Tibial artery (tissue), 4 donors: ENCODE measurements at regions not wholly inside any gene's neighbourhood (a gene's known extent, or its start where the extent isn't known, plus 50 kb on each side); places are given as distances from the start of the nearest gene placed in this dataset.

ENCODE experiments used
- DNase-seq, 2 donors: peaks; one replicate each; pipeline ENCODE4 v3.0.0-alpha.2; 2019
- H3K27ac ChIP-seq, 2 donors: fragments of 200-600 bp; sonication (generic) in 1 of 2; 1 replicate in 1 of 2; 2 replicates in 1 of 2; pipeline ENCODE4 v1.5.1; 2018 to 2019; ENCODE audit warnings: mild to moderate bottlenecking in 1 of 2
- H3K27me3 ChIP-seq, 2 donors: fragments of 200-600 bp; sonication (generic) in 1 of 2; one replicate each; pipeline versions ENCODE4 v1.5.1 to v1.6.0; 2016 to 2019
- H3K36me3 ChIP-seq, 3 donors: fragments of 200-600 bp; sonication (generic) in 2 of 3; one replicate each; pipeline ENCODE4 v1.5.1; 2016 to 2019; ENCODE audit warnings: mild to moderate bottlenecking in 2 of 3
- H3K4me1 ChIP-seq, 4 donors: fragments of 200-600 bp; sonication (generic) in 2 of 4; 1 replicate in 3 of 4; 2 replicates in 1 of 4; pipeline ENCODE4 v1.5.1; 2016 to 2019
- H3K4me3 ChIP-seq, 2 donors: fragments of 200-600 bp; sonication (generic) in 1 of 2; 1 replicate in 1 of 2; 2 replicates in 1 of 2; pipeline ENCODE4 v1.5.1; 2018 to 2019; ENCODE audit warnings: mild to moderate bottlenecking in 2 of 2
- H3K9me3 ChIP-seq, 3 donors: fragments of 200-600 bp; sonication (generic) in 1 of 3; one replicate each; pipeline ENCODE4 v1.5.1; 2016 to 2019
- CTCF ChIP-seq, 2 experiments: fragments of 200-600 bp in 1 of 2; fragments of 450-650 bp in 1 of 2; IDR thresholded peaks; one replicate each; pipeline ENCODE4 v1.5.1; 2017 to 2019; ENCODE audit warnings: antibody characterized with exemption in 2 of 2, mild to moderate bottlenecking in 1 of 2, moderate library complexity in 1 of 2
- intact Hi-C: fragments of 100-400 bp; cut with DNase I; formaldehyde crosslinking; loops from one replicate; pipeline ENCODE4 v1.15.0; 2023; ENCODE audit warnings: low total_unique reads

- H3K27ac ChIP-seq = no peak overlapping the region
- intact Hi-C loops = no loop called here
- H3K4me1 ChIP-seq = no peaks in the 10 kb centered on the region
- no peaks in the 10 kb centered on the region for H3K36me3 ChIP-seq
- no peak for TF ChIP-seq CTCF (IDR thresholded peaks at IDR 0.05)
- DNase-seq = no peak
- H3K9me3 ChIP-seq = no peaks in the 10 kb centered on the region
- no peaks in the 10 kb centered on the region for H3K27me3 ChIP-seq
- no peak overlapping the region for H3K4me3 ChIP-seq
Observed at GRCh38 chr16:76724181-76724580, 447.0 kb downstream of the CNTNAP4 start.

GRCh38 chr16:76729525-76729924 is 452.3 kb downstream of the CNTNAP4 start:
- no peak for DNase-seq

GRCh38 chr16:76732894-76733293 is 455.7 kb downstream of the CNTNAP4 start:
- TF ChIP-seq CTCF (IDR thresholded peaks at IDR 0.05) = no peak
- no peaks in the 10 kb centered on the region for H3K4me1 ChIP-seq
- H3K36me3 ChIP-seq = no peaks in the 10 kb centered on the region
- intact Hi-C loops = no loop called here
- no peaks in the 10 kb centered on the region for H3K9me3 ChIP-seq
- H3K27me3 ChIP-seq = no peaks in the 10 kb centered on the region
- H3K27ac ChIP-seq = no peak overlapping the region
- no peak overlapping the region for H3K4me3 ChIP-seq
- no peak for DNase-seq

More at GRCh38 chr16:76729525-76729924, 452.3 kb downstream of the CNTNAP4 start:
- intact Hi-C loops = no loop called here
- Histone ChIP-seq H3K9me3 (no peaks in the 10 kb centered on the region), H3K4me3 (no peak overlapping the region), H3K27ac (no peak overlapping the region), H3K27me3 (no peaks in the 10 kb centered on the region), H3K36me3 (no peaks in the 10 kb centered on the region), H3K4me1 (no peaks in the 10 kb centered on the region)
- TF ChIP-seq CTCF (IDR thresholded peaks at IDR 0.05) = no peak

GRCh38 chr16:76741623-76742022 is 449.4 kb upstream of the MON1B start:
- DNase-seq = no peak
- H3K4me3 ChIP-seq = no peak overlapping the region
- no peak overlapping the region for H3K27ac ChIP-seq
- no peaks in the 10 kb centered on the region for H3K4me1 ChIP-seq
- no peaks in the 10 kb centered on the region for H3K27me3 ChIP-seq
- H3K36me3 ChIP-seq = no peaks in the 10 kb centered on the region
- intact Hi-C loops = no loop called here
- H3K9me3 ChIP-seq = peaks cover 3 to 15% (median 15%) of the 10 kb centered on the region in 3 donors
- no peak for TF ChIP-seq CTCF (IDR thresholded peaks at IDR 0.05)

- Histone ChIP-seq H3K4me3 (no peak overlapping the region), H3K4me1 (no peaks in the 10 kb centered on the region), H3K27me3 (no peaks in the 10 kb centered on the region), H3K9me3 (no peaks in the 10 kb centered on the region), H3K36me3 (no peaks in the 10 kb centered on the region), H3K27ac (no peak overlapping the region)
- no peak for TF ChIP-seq CTCF (IDR thresholded peaks at IDR 0.05)
- DNase-seq = no peak
- intact Hi-C loops = no loop called here
Observed at GRCh38 chr16:76748461-76749348, 442.3 kb upstream of the MON1B start.
